GM18517 (cell line): ENCODE measurements at regions not wholly inside any gene's neighbourhood (a gene's known extent, or its start where the extent isn't known, plus 50 kb on each side); places are given as distances from the start of the nearest gene placed in this dataset.
A peak's percentile ranks its signal among the peaks of the same experiment; 100 is the strongest.

Experiments used
- ATAC-seq: cut with Tn5 transposase; IDR thresholded peaks from one replicate; pipeline ENCODE4 v1.9.1; 2021; ENCODE audit warnings: mild to moderate bottlenecking, moderate library complexity; ENCODE audit not compliant: unreplicated experiment

- ATAC-seq, result peak; percentile 3
Measured at GRCh38 chr6:138691595-138692057, 81.9 kb upstream of the CCDC28A start.

- peak; percentile 65 for ATAC-seq
Measured at GRCh38 chr6:138692058-138692977, 81.3 kb upstream of the CCDC28A start.

GRCh38 chr6:138692978-138693909 is 80.3 kb upstream of the CCDC28A start:
- ATAC-seq, result peak; percentile 46

- ATAC-seq, result no peak
Measured at GRCh38 chr6:138695193-138695592, 78.4 kb upstream of the CCDC28A start.

GRCh38 chr6:138714493-138714892 is 59.1 kb upstream of the CCDC28A start:
- no peak for ATAC-seq

GRCh38 chr6:138716013-138716412 is 57.6 kb upstream of the CCDC28A start:
- no peak for ATAC-seq

- no peak for ATAC-seq
Measured at GRCh38 chr6:138716971-138717665, 56.5 kb upstream of the CCDC28A start.

GRCh38 chr6:138719011-138719635 is 54.4 kb upstream of the CCDC28A start:
- no peak for ATAC-seq

- no peak for ATAC-seq
Measured at GRCh38 chr6:138719744-138720143, 53.8 kb upstream of the CCDC28A start.

- ATAC-seq, result no peak
Measured at GRCh38 chr6:138722425-138723371, 50.9 kb upstream of the CCDC28A start.
